HEK293 (cell line): ENCODE measurements at regions not wholly inside any gene's neighbourhood (a gene's known extent, or its start where the extent isn't known, plus 50 kb on each side); places are given as distances from the start of the nearest gene placed in this dataset.

ENCODE experiments used
- CTCF ChIA-PET: fragments of 350-600 bp; formaldehyde crosslinking; extraction: SDS; loops from one replicate; lab custom pipeline; 2021; ENCODE audit warnings: antibody characterized with exemption; lab: Yijun Ruan, JAX
- POLR2A ChIA-PET: fragments of 300-600 bp; formaldehyde crosslinking; extraction: SDS; loops from one replicate; lab custom pipeline; 2020; ENCODE audit warnings: antibody characterized with exemption, inconsistent platforms; lab: Yijun Ruan, JAX
- H3K27ac ChIP-seq: fragments of 200-500 bp; sonication (Bioruptor generic); 2 replicates; pipeline ENCODE4 v1.5.1; 2014; ENCODE audit warnings: low read depth, low read length, control low read depth, inconsistent platforms; ENCODE audit errors: extremely low read depth
- H3K36me3 ChIP-seq, 2 experiments: fragments of 200-500 bp in 1 of 2; sonication (Bioruptor generic) in 1 of 2; 1 replicate in 1 of 2; 2 replicates in 1 of 2; pipeline ENCODE4 v1.5.1; 2014 to 2017; ENCODE audit warnings: inconsistent platforms in 2 of 2, low read length in 2 of 2; ENCODE audit not compliant: control insufficient read depth in 2 of 2, insufficient read depth in 1 of 2
- H3K4me1 ChIP-seq: fragments of 200-500 bp; sonication (Bioruptor generic); 2 replicates; pipeline ENCODE4 v1.5.1; 2014; ENCODE audit warnings: mild to moderate bottlenecking, low read length, inconsistent platforms; ENCODE audit not compliant: control insufficient read depth, insufficient read depth
- H3K4me3 ChIP-seq: 2 replicates; pipeline ENCODE4 v1.5.1; 2011; ENCODE audit warnings: low read depth, mild to moderate bottlenecking, control low read depth, low read length, moderate library complexity
- H3K9me3 ChIP-seq: fragments of 200-500 bp; sonication (Bioruptor generic); 2 replicates; pipeline ENCODE4 v1.5.1; 2014; ENCODE audit warnings: low read depth, low read length, inconsistent platforms; ENCODE audit not compliant: control insufficient read depth, insufficient read depth
- GLIS1 ChIP-seq: fragments of 450-650 bp; formaldehyde crosslinking; IDR thresholded peaks from 2 replicates; pipeline ENCODE4 v1.5.1; 2016; ENCODE audit warnings: missing biosample characterization, missing genetic modification characterization
- HIC1 ChIP-seq: fragments of 450-650 bp; formaldehyde crosslinking; IDR thresholded peaks from 2 replicates; pipeline ENCODE4 v1.5.1; 2016; ENCODE audit warnings: missing biosample characterization, missing genetic modification characterization
- TCF7L2 ChIP-seq: IDR thresholded peaks from 2 replicates; pipeline ENCODE4 v1.6.1; 2011; ENCODE audit warnings: low read depth, mild to moderate bottlenecking, inconsistent platforms, low read length, moderate library complexity, borderline replicate concordance
- TSHZ1 ChIP-seq: fragments of 450-650 bp; formaldehyde crosslinking; IDR thresholded peaks from 2 replicates; pipeline ENCODE4 v1.5.1; 2016; ENCODE audit warnings: missing biosample characterization, missing genetic modification characterization, borderline replicate concordance
- ZBTB44 ChIP-seq: fragments of 450-650 bp; IDR thresholded peaks from 2 replicates; pipeline ENCODE4 v1.5.1; 2018; ENCODE audit warnings: missing biosample characterization, mild to moderate bottlenecking, missing genetic modification characterization
- ZFHX2 ChIP-seq: fragments of 450-650 bp; formaldehyde crosslinking; conservative IDR thresholded peaks from 2 replicates; pipeline ENCODE4 v1.5.1; 2016; ENCODE audit warnings: missing biosample characterization, missing genetic modification characterization
- ZNF155 ChIP-seq: fragments of 450-650 bp; formaldehyde crosslinking; IDR thresholded peaks from 2 replicates; pipeline ENCODE4 v1.5.1; 2016; ENCODE audit warnings: missing biosample characterization, missing genetic modification characterization
- ZNF16 ChIP-seq: fragments of 450-650 bp; formaldehyde crosslinking; IDR thresholded peaks from 2 replicates; pipeline ENCODE4 v1.5.1; 2016; ENCODE audit warnings: low read depth, missing biosample characterization, missing genetic modification characterization
- ZNF169 ChIP-seq: fragments of 450-650 bp; formaldehyde crosslinking; IDR thresholded peaks from 2 replicates; pipeline ENCODE4 v1.5.1; 2016; ENCODE audit warnings: missing biosample characterization, missing genetic modification characterization
- ZNF280D ChIP-seq: fragments of 450-650 bp; formaldehyde crosslinking; IDR thresholded peaks from 2 replicates; pipeline ENCODE4 v1.5.1; 2016; ENCODE audit warnings: missing biosample characterization, missing genetic modification characterization
- ZNF335 ChIP-seq: fragments of 450-650 bp; formaldehyde crosslinking; conservative IDR thresholded peaks from 2 replicates; pipeline ENCODE4 v1.5.1; 2016; ENCODE audit warnings: missing biosample characterization, missing genetic modification characterization
- ZNF341 ChIP-seq: fragments of 450-650 bp; formaldehyde crosslinking; IDR thresholded peaks from 2 replicates; pipeline ENCODE4; 2016; ENCODE audit warnings: low read depth, missing biosample characterization, missing genetic modification characterization
- ZNF544 ChIP-seq: fragments of 450-650 bp; formaldehyde crosslinking; IDR thresholded peaks from 2 replicates; pipeline ENCODE4 v1.5.0; 2017; ENCODE audit warnings: missing biosample characterization, missing genetic modification characterization
- ZNF548 ChIP-seq: fragments of 450-650 bp; formaldehyde crosslinking; IDR thresholded peaks from 2 replicates; pipeline ENCODE4 v1.5.1; 2016; ENCODE audit warnings: missing biosample characterization, missing genetic modification characterization
- ZNF555 ChIP-seq: fragments of 450-650 bp; formaldehyde crosslinking; conservative IDR thresholded peaks from 2 replicates; pipeline ENCODE4 v1.5.1; 2017; ENCODE audit warnings: missing biosample characterization, mild to moderate bottlenecking, missing genetic modification characterization, inconsistent platforms
- ZNF600 ChIP-seq: fragments of 450-650 bp; formaldehyde crosslinking; IDR thresholded peaks from 2 replicates; pipeline ENCODE4 v1.5.1; 2016; ENCODE audit warnings: missing biosample characterization, missing genetic modification characterization
- ZNF660 ChIP-seq: fragments of 450-650 bp; IDR thresholded peaks from 2 replicates; pipeline ENCODE4 v1.5.1; 2018; ENCODE audit warnings: missing biosample characterization, mild to moderate bottlenecking, missing genetic modification characterization
- ZNF692 ChIP-seq: fragments of 450-650 bp; formaldehyde crosslinking; IDR thresholded peaks from 2 replicates; pipeline ENCODE4 v1.5.1; 2016; ENCODE audit warnings: missing biosample characterization, missing genetic modification characterization
- ZNF701 ChIP-seq: fragments of 450-650 bp; formaldehyde crosslinking; IDR thresholded peaks from 2 replicates; pipeline ENCODE4 v1.5.1; 2016; ENCODE audit warnings: missing biosample characterization, missing genetic modification characterization
- ZNF777 ChIP-seq: fragments of 450-650 bp; formaldehyde crosslinking; IDR thresholded peaks from 2 replicates; pipeline ENCODE4 v1.5.1; 2017; ENCODE audit warnings: missing biosample characterization, missing genetic modification characterization, borderline replicate concordance
- ZNF791 ChIP-seq: fragments of 450-650 bp; formaldehyde crosslinking; IDR thresholded peaks from 2 replicates; pipeline ENCODE4 v1.5.1; 2016; ENCODE audit warnings: missing biosample characterization, missing genetic modification characterization

- TF ChIP-seq TSHZ1: no peak
- no peak for TF ChIP-seq HIC1 (tag by site-specific recombination)
These were observed 315.7 kb downstream of the GPR37 start (continued) for GRCh38 chr7:124449896-124450295.

- POLR2A ChIA-PET: no interaction called here
- no peak for TF ChIP-seq ZNF701 (tag by site-specific recombination)
- no peak for TF ChIP-seq TCF7L2
- no peak for TF ChIP-seq ZNF16 (tag by site-specific recombination)
- TF ChIP-seq ZNF660 (tag by site-specific recombination): no peak
- H3K4me1 ChIP-seq: no peaks in the 10 kb centered on the region
- no peak overlapping the region for H3K27ac ChIP-seq
- no peaks in the 10 kb centered on the region for H3K36me3 ChIP-seq
- CTCF ChIA-PET: interaction anchor here (0.6 kb wide), 1 partner anchor 44 kb away, joined by 8 read pairs; no protein-coding TSS in a partner anchor
- H3K9me3 ChIP-seq: no peaks in the 10 kb centered on the region
- H3K4me3 ChIP-seq: no peak overlapping the region
These were observed 320.7 kb downstream of the GPR37 start for GRCh38 chr7:124444696-124445480.

GRCh38 chr7:124443762-124444161 lies 321.8 kb downstream of the GPR37 start:
- TF ChIP-seq TCF7L2 (no peak), ZNF777 (tag by site-specific recombination) (no peak), ZNF548 (no peak), ZNF544 (tag by site-specific recombination) (no peak), ZNF660 (tag by site-specific recombination) (no peak), ZNF335 (no peak), ZNF169 (tag by site-specific recombination) (no peak), ZNF791 (no peak), ZFHX2 (tag by site-specific recombination) (no peak), ZNF155 (no peak), ZBTB44 (tag by site-specific recombination) (no peak), ZNF600 (tag by site-specific recombination) (no peak), ZNF555 (tag by site-specific recombination) (no peak), ZNF280D (no peak), ZNF341 (no peak), GLIS1 (tag by site-specific recombination) (no peak), ZNF692 (no peak)
- H3K27ac ChIP-seq: no peak overlapping the region
- ChIA-PET POLR2A (no interaction called here), CTCF (no interaction called here)
- no peaks in the 10 kb centered on the region for H3K4me1 ChIP-seq
- no peak overlapping the region for H3K4me3 ChIP-seq
- H3K36me3 ChIP-seq: no peaks in the 10 kb centered on the region
- H3K9me3 ChIP-seq: no peaks in the 10 kb centered on the region
